NT2/D1 (cell line): ENCODE measurements at regions not wholly inside any gene's neighbourhood (a gene's known extent, or its start where the extent isn't known, plus 50 kb on each side); places are given as distances from the start of the nearest gene placed in this dataset.

ENCODE experiments used
- SUZ12 ChIP-seq: IDR thresholded peaks from 2 replicates; pipeline ENCODE4 v1.6.1; 2011; ENCODE audit not compliant: insufficient read length, insufficient read depth; ENCODE audit errors: extremely low read depth
- ZNF274 ChIP-seq: IDR thresholded peaks from 2 replicates; pipeline ENCODE4 v1.6.1; 2011; ENCODE audit warnings: mild to moderate bottlenecking, low read depth, low read length

DNA sequence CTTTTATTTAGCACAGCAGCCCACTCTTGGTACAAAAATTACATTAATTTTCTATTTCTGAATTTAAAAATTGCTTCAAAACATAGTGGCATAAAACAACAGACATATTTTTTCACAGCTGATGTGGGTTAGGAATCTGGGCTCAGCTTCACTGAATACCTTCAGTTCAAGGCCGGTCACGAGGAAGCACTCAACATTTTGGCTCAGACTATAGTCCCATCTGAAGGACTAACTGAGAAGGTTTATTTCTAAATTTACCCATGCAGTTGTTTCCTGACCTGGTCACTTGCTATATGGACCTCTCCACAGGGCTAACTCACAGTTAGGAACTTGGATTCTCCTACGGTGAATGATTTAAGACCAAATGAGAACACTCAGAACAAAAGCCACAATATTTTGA lies 1230.2 kb upstream of the ADGRL3 start:
- TF ChIP-seq SUZ12 (no peak), ZNF274 (no peak)
